T-helper 17 cell (primary cell): ENCODE measurements at regions not wholly inside any gene's neighbourhood (a gene's known extent, or its start where the extent isn't known, plus 50 kb on each side); places are given as distances from the start of the nearest gene placed in this dataset.
A peak's percentile ranks its signal among the peaks of the same experiment; 100 is the strongest.

ENCODE experiments used
- ATAC-seq: fragments of 150-1000 bp; cut with Tn5 transposase; 2 replicates; pipeline ENCODE4 v1.10.0; 2021; ENCODE audit warnings: mild to moderate bottlenecking, moderate library complexity
- DNase-seq, 3 donors: peaks; one replicate each; pipeline versions ENCODE4 v3.0.0 to v3.0.0-alpha.2; 2020 to 2021
- H3K9me3 ChIP-seq: one replicate; pipeline ENCODE4 v1.7.0; 2013; ENCODE audit warnings: low read length, mild to moderate bottlenecking; ENCODE audit not compliant: control insufficient read depth, poor library complexity, severe bottlenecking
- H3K27ac Mint-ChIP-seq: one replicate; pipeline ENCODE4 v1.8.0; 2022; ENCODE audit warnings: mild to moderate bottlenecking, moderate library complexity, mixed read lengths
- H3K27me3 Mint-ChIP-seq: one replicate; pipeline ENCODE4 v1.8.0; 2022; ENCODE audit warnings: mixed read lengths
- H3K36me3 Mint-ChIP-seq: one replicate; pipeline ENCODE4 v1.8.0; 2022; ENCODE audit warnings: low read depth, mixed read lengths
- H3K4me1 Mint-ChIP-seq: one replicate; pipeline ENCODE4 v1.8.0; 2022; ENCODE audit warnings: mild to moderate bottlenecking, mixed read lengths
- H3K4me3 Mint-ChIP-seq: one replicate; pipeline ENCODE4 v1.8.0; 2022; ENCODE audit warnings: mild to moderate bottlenecking, moderate library complexity, mixed read lengths

- H3K4me1 Mint-ChIP-seq: no peaks in the 10 kb centered on the region
- H3K27ac Mint-ChIP-seq: peak overlapping the region; percentile 12
- H3K4me3 Mint-ChIP-seq: no peak overlapping the region
- peaks cover 26% of the 10 kb centered on the region for H3K27me3 Mint-ChIP-seq
- H3K36me3 Mint-ChIP-seq: no peaks in the 10 kb centered on the region
- H3K9me3 ChIP-seq: no peaks in the 10 kb centered on the region
- DNase-seq (no peak), ATAC-seq (no peak)
Measured at GRCh38 chr1:29970747-29971325, 734.5 kb downstream of the PTPRU start.

DNA sequence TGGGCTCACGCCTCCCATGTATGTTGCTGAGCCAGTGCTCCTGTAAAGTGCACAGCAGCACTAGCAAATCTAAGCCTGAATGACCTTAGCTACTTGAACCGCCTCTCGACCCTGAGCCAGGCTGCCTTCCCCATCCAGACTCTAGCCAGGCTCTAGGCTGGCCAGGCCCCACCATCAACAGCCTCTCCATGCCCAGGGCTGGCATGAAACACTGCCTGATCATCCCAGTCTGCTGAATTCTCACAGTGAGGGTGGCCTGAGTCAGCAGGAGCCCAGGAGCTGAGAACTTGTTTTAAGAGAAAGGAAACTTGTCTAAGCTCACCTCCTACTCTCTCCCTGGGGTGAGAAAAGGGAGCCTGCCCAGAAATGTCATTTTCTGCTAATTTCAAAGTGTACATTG lies 733.3 kb downstream of the PTPRU start:
- Mint-ChIP-seq H3K4me3 (no peak overlapping the region), H3K27me3 (peaks cover 26% of the 10 kb centered on the region), H3K4me1 (no peaks in the 10 kb centered on the region), H3K36me3 (no peaks in the 10 kb centered on the region), H3K27ac (no peak overlapping the region)
- no peak for ATAC-seq
- no peaks in the 10 kb centered on the region for H3K9me3 ChIP-seq
- DNase-seq: no peak

DNA sequence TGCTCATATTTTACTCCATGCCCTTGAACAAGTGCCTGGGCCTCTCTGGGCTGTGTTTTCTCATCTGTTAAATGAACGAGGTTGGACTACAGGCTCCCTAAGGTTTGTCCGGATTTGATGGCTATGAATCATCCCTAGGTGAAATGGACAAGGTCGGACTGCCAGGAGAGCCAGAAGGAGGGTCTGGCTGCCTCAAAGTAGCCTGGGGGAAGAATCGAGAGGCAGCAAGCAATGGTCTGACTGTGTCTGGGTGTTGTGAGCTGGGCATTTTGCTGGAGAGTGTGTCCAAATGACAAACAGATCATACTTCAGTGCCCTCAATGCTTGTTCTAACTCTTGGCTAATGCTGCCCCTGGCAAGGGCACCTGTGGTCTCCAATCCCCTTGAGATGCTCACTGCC lies 730.9 kb downstream of the PTPRU start:
- Mint-ChIP-seq H3K27me3 (peaks cover 29% of the 10 kb centered on the region), H3K4me1 (no peaks in the 10 kb centered on the region), H3K4me3 (no peak overlapping the region), H3K27ac (no peak overlapping the region), H3K36me3 (no peaks in the 10 kb centered on the region)
- no peak for DNase-seq
- no peaks in the 10 kb centered on the region for H3K9me3 ChIP-seq
- no peak for ATAC-seq

GRCh38 chr1:29966526-29967045 lies 730.3 kb downstream of the PTPRU start:
- ATAC-seq (no peak), DNase-seq (no peak)
- no peaks in the 10 kb centered on the region for H3K4me1 Mint-ChIP-seq
- no peaks in the 10 kb centered on the region for H3K36me3 Mint-ChIP-seq
- no peaks in the 10 kb centered on the region for H3K9me3 ChIP-seq
- H3K4me3 Mint-ChIP-seq: no peak overlapping the region
- H3K27ac Mint-ChIP-seq: no peak overlapping the region
- peaks cover 24% of the 10 kb centered on the region for H3K27me3 Mint-ChIP-seq

GRCh38 chr1:29964718-29965533 lies 728.6 kb downstream of the PTPRU start:
- Mint-ChIP-seq H3K4me1 (no peaks in the 10 kb centered on the region), H3K4me3 (no peak overlapping the region), H3K36me3 (no peaks in the 10 kb centered on the region), H3K27me3 (peaks cover 17% of the 10 kb centered on the region), H3K27ac (no peak overlapping the region)
- H3K9me3 ChIP-seq: no peaks in the 10 kb centered on the region
- DNase-seq (no peak), ATAC-seq (no peak)

- no peak for DNase-seq
- no peaks in the 10 kb centered on the region for H3K9me3 ChIP-seq
- H3K4me3 Mint-ChIP-seq: no peak overlapping the region
- no peak for ATAC-seq
- H3K27me3 Mint-ChIP-seq: peaks cover 26% of the 10 kb centered on the region
- no peaks in the 10 kb centered on the region for H3K36me3 Mint-ChIP-seq
- no peaks in the 10 kb centered on the region for H3K4me1 Mint-ChIP-seq
- H3K27ac Mint-ChIP-seq: no peak overlapping the region
Measured at GRCh38 chr1:29963946-29964345, 727.6 kb downstream of the PTPRU start.

- Mint-ChIP-seq H3K36me3 (no peaks in the 10 kb centered on the region), H3K4me1 (peaks cover 1% of the 10 kb centered on the region), H3K27ac (no peak overlapping the region), H3K27me3 (peaks cover 33% of the 10 kb centered on the region), H3K4me3 (no peak overlapping the region)
- no peak for ATAC-seq
- no peaks in the 10 kb centered on the region for H3K9me3 ChIP-seq
- no peak for DNase-seq
Measured at GRCh38 chr1:29962831-29963247, 726.5 kb downstream of the PTPRU start.

GRCh38 chr1:29962336-29962735 lies 726.0 kb downstream of the PTPRU start:
- ATAC-seq (no peak), DNase-seq (no peak)
- Mint-ChIP-seq H3K4me1 (peaks cover 2% of the 10 kb centered on the region), H3K27ac (no peak overlapping the region), H3K27me3 (peaks cover 33% of the 10 kb centered on the region), H3K36me3 (no peaks in the 10 kb centered on the region), H3K4me3 (no peak overlapping the region)
- no peaks in the 10 kb centered on the region for H3K9me3 ChIP-seq

- Mint-ChIP-seq H3K4me3 (no peak overlapping the region), H3K36me3 (no peaks in the 10 kb centered on the region), H3K27ac (no peak overlapping the region), H3K4me1 (peaks cover 2% of the 10 kb centered on the region), H3K27me3 (peaks cover 40% of the 10 kb centered on the region)
- DNase-seq (no peak), ATAC-seq (no peak)
- H3K9me3 ChIP-seq: no peaks in the 10 kb centered on the region
Measured at GRCh38 chr1:29961293-29962059, 725.2 kb downstream of the PTPRU start.

- H3K36me3 Mint-ChIP-seq: no peaks in the 10 kb centered on the region
- H3K4me3 Mint-ChIP-seq: no peak overlapping the region
- H3K27ac Mint-ChIP-seq: no peak overlapping the region
- H3K4me1 Mint-ChIP-seq: peaks cover 2% of the 10 kb centered on the region
- peaks cover 36% of the 10 kb centered on the region for H3K27me3 Mint-ChIP-seq
- no peak for DNase-seq
- H3K9me3 ChIP-seq: no peaks in the 10 kb centered on the region
- ATAC-seq: no peak
Measured at GRCh38 chr1:29960876-29961275, 724.6 kb downstream of the PTPRU start.

- Mint-ChIP-seq H3K27ac (no peak overlapping the region), H3K4me3 (no peak overlapping the region), H3K4me1 (peaks cover 2% of the 10 kb centered on the region), H3K27me3 (peaks cover 41% of the 10 kb centered on the region), H3K36me3 (no peaks in the 10 kb centered on the region)
- ATAC-seq (no peak), DNase-seq (no peak)
- no peaks in the 10 kb centered on the region for H3K9me3 ChIP-seq
Measured at GRCh38 chr1:29960156-29960755, 723.9 kb downstream of the PTPRU start.

DNA sequence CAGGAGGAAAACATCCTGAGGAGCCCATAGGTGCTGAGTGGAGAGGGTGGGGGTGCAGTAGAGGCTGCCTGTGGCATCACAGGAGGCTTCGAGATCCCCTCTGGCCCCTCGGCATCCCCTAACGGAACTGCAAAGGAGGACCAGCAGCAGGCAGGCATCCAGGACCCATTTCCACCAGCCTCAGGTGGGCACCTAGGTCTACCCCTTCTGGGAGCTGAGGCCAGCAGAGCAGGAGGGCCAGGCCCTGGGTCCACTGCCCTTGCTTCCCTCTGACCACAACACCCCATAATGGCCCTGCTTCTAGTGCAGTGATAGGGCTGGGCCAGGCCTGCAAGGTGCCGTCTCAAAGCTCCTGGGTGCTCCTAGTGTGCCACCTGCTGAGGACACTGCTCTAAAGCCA lies 723.0 kb downstream of the PTPRU start:
- ATAC-seq (no peak), DNase-seq (no peak)
- no peak overlapping the region for H3K27ac Mint-ChIP-seq
- H3K9me3 ChIP-seq: no peaks in the 10 kb centered on the region
- no peaks in the 10 kb centered on the region for H3K36me3 Mint-ChIP-seq
- H3K4me3 Mint-ChIP-seq: no peak overlapping the region
- H3K27me3 Mint-ChIP-seq: peaks cover 50% of the 10 kb centered on the region
- peaks cover 2% of the 10 kb centered on the region for H3K4me1 Mint-ChIP-seq

GRCh38 chr1:29958271-29958670 lies 721.9 kb downstream of the PTPRU start:
- no peak for ATAC-seq
- no peak overlapping the region for H3K4me3 Mint-ChIP-seq
- peaks cover 2% of the 10 kb centered on the region for H3K4me1 Mint-ChIP-seq

More at GRCh38 chr1:29958271-29958670, 721.9 kb downstream of the PTPRU start:
- Mint-ChIP-seq H3K36me3 (no peaks in the 10 kb centered on the region), H3K27ac (no peak overlapping the region), H3K27me3 (peaks cover 52% of the 10 kb centered on the region)
- no peak for DNase-seq
- H3K9me3 ChIP-seq: no peaks in the 10 kb centered on the region
